Middle frontal gyrus (tissue), 1 donor: ENCODE measurements at regions not wholly inside any gene's neighbourhood (a gene's known extent, or its start where the extent isn't known, plus 50 kb on each side); places are given as distances from the start of the nearest gene placed in this dataset.

Source experiments
- DNase-seq: peaks from one replicate; pipeline ENCODE4 v3.0.0-alpha.2; 2015; ENCODE audit warnings: low spot score; ENCODE audit errors: extremely low spot score

- no peak for DNase-seq
Measured at GRCh38 chr3:70570584-70570983, 258.1 kb upstream of the MDFIC2 start.

GRCh38 chr3:70568626-70569025, 256.2 kb upstream of the MDFIC2 start:
- no peak for DNase-seq

GRCh38 chr3:70565861-70566260, 253.4 kb upstream of the MDFIC2 start:
- DNase-seq = no peak

GRCh38 chr3:70564552-70564951, 252.1 kb upstream of the MDFIC2 start:
- DNase-seq = no peak

GRCh38 chr3:70561796-70562195, 249.4 kb upstream of the MDFIC2 start:
- no peak for DNase-seq

GRCh38 chr3:70558956-70559355, 246.5 kb upstream of the MDFIC2 start:
- DNase-seq = no peak

GRCh38 chr3:70557976-70558375, 245.5 kb upstream of the MDFIC2 start:
- DNase-seq = no peak

- no peak for DNase-seq
Measured at GRCh38 chr3:70556056-70556455, 243.6 kb upstream of the MDFIC2 start.

- DNase-seq = no peak
Measured at GRCh38 chr3:70554170-70554569, 241.7 kb upstream of the MDFIC2 start.

- no peak for DNase-seq
Measured at GRCh38 chr3:70550723-70551319, 238.4 kb upstream of the MDFIC2 start.

GRCh38 chr3:70546679-70547078, 234.2 kb upstream of the MDFIC2 start:
- no peak for DNase-seq

GRCh38 chr3:70543493-70543892, 231.1 kb upstream of the MDFIC2 start:
- DNase-seq = no peak

GRCh38 chr3:70539908-70540307, 227.5 kb upstream of the MDFIC2 start:
- no peak for DNase-seq

GRCh38 chr3:70532806-70533205, 220.4 kb upstream of the MDFIC2 start:
- DNase-seq = no peak

GRCh38 chr3:70531838-70532489, 219.5 kb upstream of the MDFIC2 start:
- DNase-seq = no peak

- peak; percentile 48 for DNase-seq
Measured at GRCh38 chr3:70531063-70531657, 218.7 kb upstream of the MDFIC2 start.

GRCh38 chr3:70530626-70531025, 218.2 kb upstream of the MDFIC2 start:
- DNase-seq = no peak

- DNase-seq = no peak
Measured at GRCh38 chr3:70527026-70527425, 214.6 kb upstream of the MDFIC2 start.

GRCh38 chr3:70519913-70520659, 207.6 kb upstream of the MDFIC2 start:
- DNase-seq = no peak

- DNase-seq = no peak
Measured at GRCh38 chr3:70519026-70519425, 206.6 kb upstream of the MDFIC2 start.

GRCh38 chr3:70518356-70518755, 205.9 kb upstream of the MDFIC2 start:
- DNase-seq = no peak
